Spleen (tissue), 7 donors: ENCODE measurements at regions not wholly inside any gene's neighbourhood (a gene's known extent, or its start where the extent isn't known, plus 50 kb on each side); places are given as distances from the start of the nearest gene placed in this dataset.
"Not testable (repeated sequence)": the region's sequence is repeated elsewhere in the genome, so short reads cannot be mapped to it uniquely, and the experiment has no call there.

Experiments
- CTCF ChIP-seq, 11 experiments: fragments of 200-600 bp in 7 of 11; fragments of 450-650 bp in 4 of 11; sonication (generic) in 4 of 11; IDR thresholded peaks in 8 of 11; conservative IDR thresholded peaks in 3 of 11; 1 replicate in 7 of 11; 2 replicates in 4 of 11; pipeline versions ENCODE4 v1.4.0 to v1.8.0; 2016 to 2021; ENCODE audit warnings: antibody characterized with exemption in 11 of 11, inconsistent platforms in 4 of 11, mild to moderate bottlenecking in 1 of 11
- POLR2A ChIP-seq, 3 donors: fragments of 450-650 bp; IDR thresholded peaks; one replicate each; pipeline ENCODE4 v1.5.1; 2017; ENCODE audit warnings: antibody characterized with exemption in 3 of 3, mild to moderate bottlenecking in 1 of 3
- donor health status: DM: no; HTN: no; CAD: no; lungs with moderate emphysema.
- donor health status: DM: no; HTN: no; CAD: no.
- donor health status: DM: no; HTN: no; CAD: no.

GRCh38 chr9:41332562-41332961 is 143.4 kb upstream of the ZNG1F start:
- not testable (repeated sequence) for TF ChIP-seq POLR2A (IDR thresholded peaks at IDR 0.05)
- TF ChIP-seq CTCF (IDR thresholded peaks at IDR 0.05 in 8 of 11, conservative IDR thresholded peaks at IDR 0.05 in 3 of 11), result peak in 2 of 11 experiments; percentile 6 to 26
